ENCODE measurements at regions not wholly inside any gene's neighbourhood (a gene's known extent, or its start where the extent isn't known, plus 50 kb on each side); places are given as distances from the start of the nearest gene placed in this dataset.

- no peak for DNase-seq (ENCODE audit: low spot score)
- TF ChIP-seq, protein P1, sequence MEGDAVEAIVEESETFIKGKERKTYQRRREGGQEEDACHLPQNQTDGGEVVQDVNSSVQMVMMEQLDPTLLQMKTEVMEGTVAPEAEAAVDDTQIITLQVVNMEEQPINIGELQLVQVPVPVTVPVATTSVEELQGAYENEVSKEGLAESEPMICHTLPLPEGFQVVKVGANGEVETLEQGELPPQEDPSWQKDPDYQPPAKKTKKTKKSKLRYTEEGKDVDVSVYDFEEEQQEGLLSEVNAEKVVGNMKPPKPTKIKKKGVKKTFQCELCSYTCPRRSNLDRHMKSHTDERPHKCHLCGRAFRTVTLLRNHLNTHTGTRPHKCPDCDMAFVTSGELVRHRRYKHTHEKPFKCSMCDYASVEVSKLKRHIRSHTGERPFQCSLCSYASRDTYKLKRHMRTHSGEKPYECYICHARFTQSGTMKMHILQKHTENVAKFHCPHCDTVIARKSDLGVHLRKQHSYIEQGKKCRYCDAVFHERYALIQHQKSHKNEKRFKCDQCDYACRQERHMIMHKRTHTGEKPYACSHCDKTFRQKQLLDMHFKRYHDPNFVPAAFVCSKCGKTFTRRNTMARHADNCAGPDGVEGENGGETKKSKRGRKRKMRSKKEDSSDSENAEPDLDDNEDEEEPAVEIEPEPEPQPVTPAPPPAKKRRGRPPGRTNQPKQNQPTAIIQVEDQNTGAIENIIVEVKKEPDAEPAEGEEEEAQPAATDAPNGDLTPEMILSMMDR (IDR thresholded peaks at IDR 0.05; ENCODE audit: extremely low read depth, missing control alignments): no peak
Observed at GRCh38 chr3:25377042-25377441, 51.0 kb upstream of the RARB start.

All from GM20000 (cell line).